PFSK-1 (cell line): ENCODE measurements at regions not wholly inside any gene's neighbourhood (a gene's known extent, or its start where the extent isn't known, plus 50 kb on each side); places are given as distances from the start of the nearest gene placed in this dataset.

Experiments used
- POLR2AphosphoS5 ChIP-seq: IDR thresholded peaks from 2 replicates; pipeline ENCODE4 v1.6.1; 2012; ENCODE audit warnings: low read depth, mild to moderate bottlenecking, control low read depth, low read length, moderate library complexity
- SIN3A ChIP-seq: IDR thresholded peaks from 2 replicates; pipeline ENCODE4 v1.6.1; 2012; ENCODE audit warnings: mild to moderate bottlenecking, low read length, moderate library complexity, borderline replicate concordance; ENCODE audit not compliant: insufficient read depth

DNA sequence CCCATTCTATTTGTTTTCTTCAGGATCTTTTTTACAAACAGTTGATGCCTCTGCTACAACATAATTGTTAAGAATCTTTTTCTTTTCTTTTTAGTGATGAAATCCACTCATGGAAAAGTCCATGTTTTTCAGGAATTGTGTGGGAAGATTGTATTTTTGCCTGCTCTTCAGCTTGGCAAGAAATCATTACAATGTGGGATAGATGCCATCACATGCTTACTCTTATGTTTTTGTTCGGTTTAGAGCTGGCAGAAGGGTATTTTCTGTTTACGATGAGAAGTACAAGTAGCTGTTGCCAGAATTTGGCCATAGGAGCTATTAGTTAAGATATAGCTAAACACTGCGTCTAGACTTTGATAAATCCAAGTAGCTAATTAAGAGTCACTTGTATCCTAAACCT lies 2585.3 kb downstream of the ARAP2 start:
- TF ChIP-seq POLR2AphosphoS5 (no peak), SIN3A (no peak)
